ENCODE measurements at regions not wholly inside any gene's neighbourhood (a gene's known extent, or its start where the extent isn't known, plus 50 kb on each side); places are given as distances from the start of the nearest gene placed in this dataset.
"Not testable (repeated sequence)": the region's sequence is repeated elsewhere in the genome, so short reads cannot be mapped to it uniquely, and the experiment has no call there.

GRCh38 chr15:36430726-36431265, 148.6 kb upstream of the CDIN1 start:
- no peak for DNase-seq

- DNase-seq = no peak
These were observed 147.3 kb upstream of the CDIN1 start for GRCh38 chr15:36432161-36432560.

GRCh38 chr15:36434177-36434576, 145.2 kb upstream of the CDIN1 start:
- no peak for DNase-seq

- DNase-seq = no peak
These were observed 140.9 kb upstream of the CDIN1 start for GRCh38 chr15:36438499-36438898.

GRCh38 chr15:36447373-36447772, 132.1 kb upstream of the CDIN1 start:
- no peak for DNase-seq

- no peak for DNase-seq
These were observed 131.0 kb upstream of the CDIN1 start for GRCh38 chr15:36448418-36448817.

GRCh38 chr15:36449084-36449661, 130.3 kb upstream of the CDIN1 start:
- DNase-seq = no peak

GRCh38 chr15:36449662-36450145, 129.7 kb upstream of the CDIN1 start:
- no peak for DNase-seq

- DNase-seq = not testable (repeated sequence)
These were observed 125.2 kb upstream of the CDIN1 start for GRCh38 chr15:36454244-36454643.

- no peak for DNase-seq
These were observed 121.0 kb upstream of the CDIN1 start for GRCh38 chr15:36458411-36458810.

GRCh38 chr15:36465304-36465703, 114.1 kb upstream of the CDIN1 start:
- DNase-seq = no peak

- DNase-seq = no peak
These were observed 110.7 kb upstream of the CDIN1 start for GRCh38 chr15:36468746-36469145.

- no peak for DNase-seq
These were observed 110.0 kb upstream of the CDIN1 start for GRCh38 chr15:36469311-36469966.

GRCh38 chr15:36472672-36473071, 106.8 kb upstream of the CDIN1 start:
- no peak for DNase-seq

- DNase-seq = no peak
These were observed 100.9 kb upstream of the CDIN1 start for GRCh38 chr15:36478561-36478960.

- no peak for DNase-seq
These were observed 100.1 kb upstream of the CDIN1 start for GRCh38 chr15:36479200-36479896.

- DNase-seq = no peak
These were observed 98.3 kb upstream of the CDIN1 start for GRCh38 chr15:36481156-36481555.

GRCh38 chr15:36483409-36483808, 96.0 kb upstream of the CDIN1 start:
- DNase-seq = no peak

GRCh38 chr15:36484038-36484778, 95.2 kb upstream of the CDIN1 start:
- DNase-seq = no peak

GRCh38 chr15:36491912-36492311, 87.5 kb upstream of the CDIN1 start:
- no peak for DNase-seq

GRCh38 chr15:36495456-36495991, 83.9 kb upstream of the CDIN1 start:
- DNase-seq = no peak

- DNase-seq = no peak
These were observed 81.5 kb upstream of the CDIN1 start for GRCh38 chr15:36497901-36498300.

GRCh38 chr15:36498401-36498800, 81.0 kb upstream of the CDIN1 start:
- DNase-seq = no peak

All from activated effector memory CD4-positive, alpha-beta T cell treated with Interleukin-2 at 50 U/mL for 16 hours (primary cell).